LHCN-M2 (cell line): ENCODE measurements at regions not wholly inside any gene's neighbourhood (a gene's known extent, or its start where the extent isn't known, plus 50 kb on each side); places are given as distances from the start of the nearest gene placed in this dataset.
"Not testable (repeated sequence)": the region's sequence is repeated elsewhere in the genome, so short reads cannot be mapped to it uniquely, and the experiment has no call there.

ENCODE experiments used
- DNase-seq: peaks from one replicate; pipeline ENCODE4 v3.0.0-alpha.2; 2012; ENCODE audit warnings: low read depth

DNA sequence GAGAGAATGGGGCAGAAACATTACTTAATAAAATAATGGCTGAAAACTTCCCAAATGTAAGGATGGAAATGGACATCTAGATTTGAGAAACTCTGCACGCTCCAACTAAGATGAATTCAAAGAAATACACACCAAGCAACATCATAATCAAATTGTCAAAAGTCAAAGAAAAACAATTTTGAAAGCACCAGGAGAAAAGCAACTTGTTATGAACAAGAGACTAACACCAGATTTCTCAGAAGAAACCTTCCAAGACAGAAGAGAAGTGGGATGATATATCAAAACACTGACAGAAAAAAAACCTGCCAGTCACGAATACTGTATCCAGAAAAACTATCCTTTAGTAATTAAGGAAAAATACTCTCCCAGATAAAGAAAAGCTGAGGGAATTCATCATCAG lies 208.6 kb upstream of the SAMSN1 start:
- DNase-seq: no peak

DNA sequence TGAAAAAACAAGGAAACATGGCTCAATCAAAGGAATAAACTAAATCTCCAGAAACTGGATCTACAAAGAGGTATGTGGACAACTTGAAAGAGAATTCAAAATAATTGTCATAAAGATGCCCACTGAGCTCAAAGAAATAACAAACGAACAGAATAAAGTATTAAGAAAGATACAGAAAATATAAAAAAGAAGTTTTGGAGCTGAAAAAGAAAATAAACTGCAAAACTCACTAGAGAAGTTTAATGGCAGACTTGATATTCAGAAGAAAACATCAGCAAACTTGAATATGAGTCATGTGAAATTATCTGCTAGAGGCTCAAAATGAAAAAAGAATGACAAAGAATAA lies 208.1 kb upstream of the SAMSN1 start:
- no peak for DNase-seq

GRCh38 chr21:14753466-14754258 lies 207.5 kb upstream of the SAMSN1 start:
- DNase-seq: no peak

DNA sequence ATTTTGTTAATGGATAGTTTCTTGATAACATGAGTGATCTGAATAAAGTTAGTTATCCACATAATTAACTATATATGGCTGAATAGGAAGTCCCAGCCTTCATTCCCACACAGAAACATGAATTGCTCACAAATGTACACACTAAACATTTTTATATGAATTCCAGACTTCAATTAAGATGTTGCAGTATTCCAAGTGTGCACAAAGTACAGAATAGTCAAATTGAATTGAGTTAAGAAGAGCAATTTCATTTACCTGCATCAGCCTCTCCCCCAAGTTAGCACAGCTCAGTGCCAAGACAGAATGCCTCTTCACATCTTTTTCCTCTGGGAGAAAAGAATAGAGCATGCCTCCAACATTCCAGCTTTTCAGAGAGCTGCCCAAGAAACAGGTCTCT lies 207.0 kb upstream of the SAMSN1 start:
- DNase-seq: no peak

- DNase-seq: no peak
Measured at GRCh38 chr21:14752345-14752909, 206.3 kb upstream of the SAMSN1 start.

DNA sequence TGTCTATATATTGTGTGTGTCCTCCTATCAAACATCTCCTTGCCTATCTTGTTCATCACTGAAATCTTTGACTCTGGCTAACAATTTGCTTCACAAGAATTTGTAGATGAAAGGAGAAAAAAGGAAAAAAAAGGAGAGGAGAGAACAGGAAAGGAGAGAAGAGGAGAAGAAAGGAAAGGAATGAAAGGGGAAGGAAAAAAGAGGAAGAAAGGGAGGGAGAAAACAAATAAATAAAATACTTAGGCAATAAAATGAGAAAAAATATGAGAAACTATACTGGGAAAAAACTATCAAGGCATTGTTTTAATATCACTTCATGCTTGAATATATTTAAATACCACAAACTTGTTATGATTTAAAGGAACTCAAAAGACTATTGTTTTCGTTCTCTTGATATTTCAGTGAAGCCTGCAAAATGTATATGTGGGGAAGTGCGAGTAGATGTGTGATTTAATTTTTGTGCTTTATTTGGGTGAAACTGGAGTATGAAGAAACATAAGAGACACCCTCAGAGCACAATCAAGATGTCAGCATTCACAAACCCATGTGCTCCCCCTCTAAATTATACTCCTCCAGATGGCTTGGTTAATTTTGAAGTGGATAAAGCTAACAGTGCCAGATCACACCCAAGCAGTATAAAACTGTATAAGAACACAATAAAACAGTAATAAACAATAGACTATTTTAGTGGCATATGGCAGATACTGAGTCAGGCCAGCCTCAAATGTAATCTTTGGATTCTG lies 205.7 kb upstream of the SAMSN1 start:
- DNase-seq: no peak

DNA sequence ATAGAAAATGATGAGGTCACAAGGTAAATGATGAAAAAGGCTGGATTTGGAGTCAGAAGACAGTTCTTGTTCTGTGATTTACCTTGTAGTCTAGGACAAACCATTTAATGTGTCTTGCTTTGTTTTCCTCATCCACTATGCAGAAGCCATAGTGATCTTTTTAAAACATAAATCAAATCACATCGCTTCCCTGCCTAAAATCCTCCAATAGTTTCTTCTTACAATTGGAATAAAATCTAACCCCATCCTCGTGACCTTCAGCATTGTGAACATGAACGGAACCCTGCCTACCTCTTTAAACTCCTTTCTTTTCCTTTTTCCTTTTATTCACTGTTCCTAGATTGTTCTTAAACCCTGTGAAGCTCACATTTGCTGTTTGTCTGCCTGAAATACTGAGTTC lies 204.9 kb upstream of the SAMSN1 start:
- DNase-seq: no peak

DNA sequence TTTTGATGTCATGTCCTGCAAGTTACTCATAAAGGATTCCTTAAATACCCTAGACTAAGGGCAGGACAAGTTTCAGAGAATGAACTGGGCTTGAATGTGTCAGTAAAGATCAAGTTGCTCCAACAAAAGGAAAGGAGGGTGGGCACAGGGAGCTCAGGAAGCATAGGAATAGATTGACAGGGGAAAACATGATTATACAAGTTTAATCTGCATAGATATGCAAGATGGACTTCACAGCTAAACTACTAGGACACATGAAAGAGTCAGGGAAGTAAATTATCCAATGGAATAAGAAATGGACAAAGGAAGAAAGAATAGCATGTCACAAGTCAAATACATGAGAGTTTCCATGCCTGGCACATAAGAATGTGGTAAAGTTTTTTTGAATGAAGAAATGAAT lies 203.9 kb upstream of the SAMSN1 start:
- no peak for DNase-seq

DNA sequence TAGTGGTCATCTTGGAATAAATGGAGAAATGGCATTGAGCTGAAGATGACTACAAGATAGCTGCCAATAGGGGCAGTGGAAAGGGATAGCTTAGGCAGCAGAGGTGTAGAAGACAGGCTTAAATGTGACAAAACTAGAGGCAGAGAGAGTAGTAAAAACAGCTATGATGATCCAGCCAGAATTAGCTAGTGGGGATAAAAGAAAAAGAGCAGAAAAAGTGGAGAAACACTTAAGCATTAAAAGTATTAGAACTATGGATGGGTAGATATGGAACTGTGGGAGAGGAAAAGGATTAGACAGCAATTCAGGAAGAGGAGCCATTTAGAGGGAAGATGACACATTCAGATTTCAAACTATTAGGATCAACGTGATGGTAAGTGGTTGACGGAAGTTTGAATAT lies 202.5 kb upstream of the SAMSN1 start:
- DNase-seq: no peak

GRCh38 chr21:14744368-14744767 lies 198.3 kb upstream of the SAMSN1 start:
- no peak for DNase-seq

GRCh38 chr21:14742119-14742518 lies 196.0 kb upstream of the SAMSN1 start:
- no peak for DNase-seq

GRCh38 chr21:14741256-14741655 lies 195.1 kb upstream of the SAMSN1 start:
- no peak for DNase-seq

DNA sequence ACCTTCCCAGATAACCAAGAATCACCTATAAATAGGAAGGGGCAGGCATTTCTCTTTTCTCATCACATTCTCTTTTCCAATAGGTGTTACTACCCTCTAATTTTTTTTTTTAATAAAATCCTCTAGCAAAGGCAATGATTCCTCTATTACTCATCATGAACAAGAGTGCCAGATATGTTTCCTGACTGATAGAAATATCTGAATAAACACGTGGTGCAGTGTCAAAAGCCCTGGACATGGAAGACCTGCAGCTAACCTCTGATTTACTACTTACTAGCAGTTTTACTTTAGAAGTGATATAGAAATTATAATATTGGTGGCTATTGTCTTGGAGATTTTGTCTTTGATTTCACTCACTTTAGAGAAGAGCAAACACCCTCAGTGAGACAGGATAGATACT lies 194.6 kb upstream of the SAMSN1 start:
- DNase-seq: no peak

- no peak for DNase-seq
Measured at GRCh38 chr21:14740116-14740515, 194.0 kb upstream of the SAMSN1 start.

- no peak for DNase-seq
Measured at GRCh38 chr21:14739590-14739989, 193.5 kb upstream of the SAMSN1 start.

GRCh38 chr21:14738576-14738975 lies 192.5 kb upstream of the SAMSN1 start:
- DNase-seq: not testable (repeated sequence)

DNA sequence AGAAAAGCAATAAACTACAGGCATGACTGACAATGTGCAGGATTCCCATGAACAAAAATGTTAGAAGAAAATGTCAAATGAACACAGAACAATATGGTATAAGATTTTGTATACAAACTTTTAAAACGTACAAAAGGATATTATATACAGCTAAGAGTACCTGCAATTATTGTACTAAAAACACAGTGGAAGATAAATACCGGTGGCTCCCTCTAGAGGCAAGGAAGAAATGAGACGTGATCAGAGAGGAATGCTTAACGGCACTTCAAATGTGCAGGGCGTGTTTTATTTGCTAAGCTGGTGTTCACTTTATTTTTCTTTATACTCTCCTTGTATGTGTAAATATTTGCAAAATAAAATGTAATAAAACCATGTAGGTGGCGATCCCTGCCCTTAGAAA lies 191.8 kb upstream of the SAMSN1 start:
- peak; percentile 31 for DNase-seq

DNA sequence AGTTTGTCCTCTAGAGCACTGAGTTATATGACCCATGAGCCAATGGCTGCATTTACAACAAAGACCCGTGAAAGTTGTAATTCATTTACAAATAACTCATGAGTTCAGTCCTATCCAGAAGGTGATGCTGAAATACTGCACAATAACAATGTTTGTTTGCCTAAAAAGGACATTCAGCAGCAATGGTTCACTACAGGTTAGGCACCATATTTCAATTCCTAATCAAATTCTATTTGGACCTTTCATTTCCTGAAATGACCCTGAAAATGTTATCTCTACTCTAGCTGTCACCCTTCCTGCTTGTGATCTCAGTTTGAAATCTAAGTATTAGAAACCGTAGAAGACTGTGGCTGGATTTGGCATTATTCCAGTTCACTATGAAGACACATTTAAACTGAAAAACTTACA lies 191.2 kb upstream of the SAMSN1 start:
- DNase-seq: no peak

- no peak for DNase-seq
Measured at GRCh38 chr21:14736672-14737071, 190.6 kb upstream of the SAMSN1 start.

DNA sequence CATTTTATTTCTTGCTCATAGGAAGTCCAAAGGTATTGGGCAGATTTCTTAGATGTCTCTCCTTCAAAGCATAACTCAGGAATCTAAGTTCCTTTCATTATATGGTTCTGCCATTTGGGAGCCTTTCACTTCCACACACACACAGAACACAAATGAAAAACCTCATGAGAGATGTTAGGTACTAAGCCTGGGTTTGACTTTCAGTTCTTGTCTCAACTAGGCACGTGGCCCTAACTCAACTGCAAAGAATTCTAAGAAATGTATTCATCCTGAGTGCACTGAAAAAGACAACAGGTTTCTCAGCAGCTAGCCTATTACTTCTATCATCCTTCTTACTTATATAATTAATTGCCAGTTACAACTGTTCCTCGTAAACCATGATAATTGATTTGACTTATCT lies 190.0 kb upstream of the SAMSN1 start:
- no peak for DNase-seq

- DNase-seq: no peak
Measured at GRCh38 chr21:14734833-14735232, 188.7 kb upstream of the SAMSN1 start.

- no peak for DNase-seq
Measured at GRCh38 chr21:14734191-14734590, 188.1 kb upstream of the SAMSN1 start.

GRCh38 chr21:14725219-14725618 lies 179.1 kb upstream of the SAMSN1 start:
- no peak for DNase-seq
